SKM-1 treated with dmso at 0.1 percent for 144 hours (cell line): ENCODE measurements at regions not wholly inside any gene's neighbourhood (a gene's known extent, or its start where the extent isn't known, plus 50 kb on each side); places are given as distances from the start of the nearest gene placed in this dataset.
"Not testable (repeated sequence)": the region's sequence is repeated elsewhere in the genome, so short reads cannot be mapped to it uniquely, and the experiment has no call there.

Experiments
- DNase-seq: peaks from one replicate; lab custom pipeline; 2025; ENCODE audit not compliant: unreplicated experiment; lab: John Stamatoyannopoulos, UW

GRCh38 chr6:4725136-4725760 is 51.0 kb upstream of the CDYL start:
- DNase-seq, result not testable (repeated sequence)

- not testable (repeated sequence) for DNase-seq
These were observed 51.5 kb upstream of the CDYL start for GRCh38 chr6:4724727-4725126.

- no peak for DNase-seq
These were observed 52.8 kb upstream of the CDYL start for GRCh38 chr6:4723383-4723782.

- not testable (repeated sequence) for DNase-seq
These were observed 54.8 kb upstream of the CDYL start for GRCh38 chr6:4721368-4721767.

- no peak for DNase-seq
These were observed 56.7 kb upstream of the CDYL start for GRCh38 chr6:4719491-4719890.

GRCh38 chr6:4717856-4718255 is 58.3 kb upstream of the CDYL start:
- no peak for DNase-seq

- DNase-seq, result no peak
These were observed 59.1 kb upstream of the CDYL start for GRCh38 chr6:4717124-4717523.

GRCh38 chr6:4714961-4715501 is 61.2 kb upstream of the CDYL start:
- DNase-seq, result no peak

GRCh38 chr6:4712291-4712690 is 63.9 kb upstream of the CDYL start:
- DNase-seq, result no peak

- DNase-seq, result no peak
These were observed 69.2 kb upstream of the CDYL start for GRCh38 chr6:4707011-4707410.

- DNase-seq, result no peak
These were observed 70.4 kb upstream of the CDYL start for GRCh38 chr6:4705809-4706208.

- DNase-seq, result no peak
These were observed 72.8 kb upstream of the CDYL start for GRCh38 chr6:4703382-4703781.

GRCh38 chr6:4698901-4699659 is 77.1 kb upstream of the CDYL start:
- DNase-seq, result no peak

GRCh38 chr6:4693173-4693970 is 82.8 kb upstream of the CDYL start:
- DNase-seq, result peak; percentile 64

GRCh38 chr6:4692664-4693063 is 83.5 kb upstream of the CDYL start:
- no peak for DNase-seq

GRCh38 chr6:4687989-4688947 is 87.9 kb upstream of the CDYL start:
- peak; percentile 39 for DNase-seq

- DNase-seq, result no peak
These were observed 88.6 kb upstream of the CDYL start for GRCh38 chr6:4687656-4687988.

- DNase-seq, result no peak
These were observed 93.6 kb upstream of the CDYL start for GRCh38 chr6:4682431-4683097.

- no peak for DNase-seq
These were observed 97.5 kb upstream of the CDYL start for GRCh38 chr6:4678506-4679300.

- no peak for DNase-seq
These were observed 98.5 kb upstream of the CDYL start for GRCh38 chr6:4677751-4678065.
